Uterus (tissue), 3 donors: ENCODE measurements at regions not wholly inside any gene's neighbourhood (a gene's known extent, or its start where the extent isn't known, plus 50 kb on each side); places are given as distances from the start of the nearest gene placed in this dataset.

Source experiments
- DNase-seq, 2 donors: peaks; one replicate each; pipeline ENCODE4 v3.0.0-alpha.2; 2019 to 2020
- H3K27ac ChIP-seq, 2 donors: fragments of 200-600 bp; sonication (generic); 1 replicate in 1 of 2; 2 replicates in 1 of 2; pipeline ENCODE4 v1.5.1; 2016 to 2018
- H3K27me3 ChIP-seq, 2 donors: fragments of 200-600 bp; sonication (generic); one replicate each; pipeline ENCODE4 v1.5.1; 2018 to 2019; ENCODE audit warnings: control low read depth in 1 of 2
- H3K36me3 ChIP-seq, 2 donors: fragments of 200-600 bp; sonication (generic); one replicate each; pipeline ENCODE4 v1.5.1; 2019; ENCODE audit warnings: control low read depth in 1 of 2
- H3K4me1 ChIP-seq, 2 donors: fragments of 200-600 bp; sonication (generic); one replicate each; pipeline ENCODE4 v1.5.1; 2018 to 2019; ENCODE audit warnings: control low read depth in 1 of 2
- H3K4me3 ChIP-seq, 2 donors: fragments of 200-600 bp; sonication (generic); 1 replicate in 1 of 2; 2 replicates in 1 of 2; pipeline ENCODE4 v1.5.1; 2018 to 2019; ENCODE audit warnings: mild to moderate bottlenecking in 1 of 2
- H3K9me3 ChIP-seq, 2 donors: fragments of 200-600 bp; sonication (generic); one replicate each; pipeline ENCODE4 v1.5.1; 2019; ENCODE audit warnings: control low read depth in 1 of 2
- POLR2A ChIP-seq, 2 donors: fragments of 450-650 bp; IDR thresholded peaks; one replicate each; pipeline ENCODE4 v1.6.1; 2016; ENCODE audit warnings: antibody characterized with exemption in 2 of 2, mild to moderate bottlenecking in 1 of 2, moderate library complexity in 1 of 2
- intact Hi-C: fragments of 100-400 bp; cut with DNase I; formaldehyde crosslinking; loops from one replicate; pipeline ENCODE4 v1.15.1; 2023; ENCODE audit warnings: low total_unique reads
- TF ChIP-seq, protein P1 (sequence below), 4 experiments: fragments of 200-600 bp in 2 of 4; fragments of 450-650 bp in 2 of 4; sonication (generic) in 2 of 4; IDR thresholded peaks; one replicate each; pipeline ENCODE4 v1.5.1; 2016 to 2019; ENCODE audit warnings: antibody characterized with exemption in 4 of 4, mild to moderate bottlenecking in 2 of 4, moderate library complexity in 1 of 4
- donor health status: DM: yes; HTN: yes; CAD: no.

DNA sequence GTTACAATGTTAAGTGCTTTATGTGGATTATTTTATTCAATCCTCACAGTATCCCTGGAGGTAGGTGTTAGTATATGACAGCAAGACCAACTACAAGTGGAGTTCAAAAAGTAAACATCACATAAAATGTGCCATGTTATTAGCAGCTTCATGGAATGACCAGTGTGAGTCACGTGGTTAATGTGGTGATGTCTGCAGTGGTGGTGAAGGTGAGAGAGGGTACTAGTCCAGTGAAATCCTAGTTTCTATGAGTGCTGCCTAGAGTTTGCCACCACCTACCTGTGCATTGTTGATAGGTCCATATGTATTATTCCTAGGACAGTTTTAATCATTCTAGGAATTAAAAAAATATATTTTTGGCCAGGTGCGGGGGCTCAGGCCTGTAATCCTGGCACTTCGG, 865.2 kb upstream of the DDX18 start:
- Histone ChIP-seq H3K27me3 (no peaks in the 10 kb centered on the region), H3K4me1 (no peaks in the 10 kb centered on the region), H3K36me3 (no peaks in the 10 kb centered on the region), H3K9me3 (no peaks in the 10 kb centered on the region), H3K27ac (no peak overlapping the region), H3K4me3 (no peak overlapping the region)
- TF ChIP-seq POLR2A (IDR thresholded peaks at IDR 0.05), result no peak
- TF ChIP-seq, protein P1, sequence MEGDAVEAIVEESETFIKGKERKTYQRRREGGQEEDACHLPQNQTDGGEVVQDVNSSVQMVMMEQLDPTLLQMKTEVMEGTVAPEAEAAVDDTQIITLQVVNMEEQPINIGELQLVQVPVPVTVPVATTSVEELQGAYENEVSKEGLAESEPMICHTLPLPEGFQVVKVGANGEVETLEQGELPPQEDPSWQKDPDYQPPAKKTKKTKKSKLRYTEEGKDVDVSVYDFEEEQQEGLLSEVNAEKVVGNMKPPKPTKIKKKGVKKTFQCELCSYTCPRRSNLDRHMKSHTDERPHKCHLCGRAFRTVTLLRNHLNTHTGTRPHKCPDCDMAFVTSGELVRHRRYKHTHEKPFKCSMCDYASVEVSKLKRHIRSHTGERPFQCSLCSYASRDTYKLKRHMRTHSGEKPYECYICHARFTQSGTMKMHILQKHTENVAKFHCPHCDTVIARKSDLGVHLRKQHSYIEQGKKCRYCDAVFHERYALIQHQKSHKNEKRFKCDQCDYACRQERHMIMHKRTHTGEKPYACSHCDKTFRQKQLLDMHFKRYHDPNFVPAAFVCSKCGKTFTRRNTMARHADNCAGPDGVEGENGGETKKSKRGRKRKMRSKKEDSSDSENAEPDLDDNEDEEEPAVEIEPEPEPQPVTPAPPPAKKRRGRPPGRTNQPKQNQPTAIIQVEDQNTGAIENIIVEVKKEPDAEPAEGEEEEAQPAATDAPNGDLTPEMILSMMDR (IDR thresholded peaks at IDR 0.05), result no peak
- DNase-seq, result no peak
- intact Hi-C loops, result no loop called here

- no peak overlapping the region for H3K27ac ChIP-seq
- no peak for DNase-seq
- intact Hi-C loops, result no loop called here
These were observed 862.2 kb upstream of the DDX18 start for GRCh38 chr2:116952254-116952653.

DNA sequence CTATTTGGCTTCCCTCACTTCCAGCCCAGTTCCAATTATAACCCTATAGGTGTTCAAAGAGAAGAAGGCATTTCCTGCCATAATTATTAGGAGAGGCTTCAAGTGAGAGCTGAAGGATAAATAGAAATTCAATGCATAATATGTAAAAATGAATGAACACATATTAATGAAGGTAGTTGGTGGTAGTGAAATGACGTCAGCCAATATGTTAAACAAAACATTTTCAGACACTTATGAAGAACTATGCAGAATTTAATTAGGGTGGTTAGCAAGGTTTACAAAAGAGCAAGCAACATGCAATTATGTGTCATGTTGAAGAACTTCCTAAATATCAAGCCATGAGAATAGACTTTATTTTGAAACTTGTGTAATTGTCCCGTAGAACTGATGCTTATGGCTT, 858.8 kb upstream of the DDX18 start:
- intact Hi-C loops, result no loop called here
- H3K9me3 ChIP-seq, result no peaks in the 10 kb centered on the region
- no peaks in the 10 kb centered on the region for H3K27me3 ChIP-seq
- DNase-seq, result no peak
- H3K4me3 ChIP-seq, result no peak overlapping the region
- H3K4me1 ChIP-seq, result no peaks in the 10 kb centered on the region
- H3K27ac ChIP-seq, result no peak overlapping the region
- H3K36me3 ChIP-seq, result no peaks in the 10 kb centered on the region
- no peak for TF ChIP-seq POLR2A (IDR thresholded peaks at IDR 0.05)
- TF ChIP-seq, protein P1 (IDR thresholded peaks at IDR 0.05), result no peak

More at GRCh38 chr2:116952254-116952653, 862.2 kb upstream of the DDX18 start:
- TF ChIP-seq, protein P1 (IDR thresholded peaks at IDR 0.05), result no peak
- TF ChIP-seq POLR2A (IDR thresholded peaks at IDR 0.05), result no peak
- no peaks in the 10 kb centered on the region for H3K4me1 ChIP-seq
- no peaks in the 10 kb centered on the region for H3K27me3 ChIP-seq
- H3K4me3 ChIP-seq, result no peak overlapping the region
- H3K36me3 ChIP-seq, result no peaks in the 10 kb centered on the region
- no peaks in the 10 kb centered on the region for H3K9me3 ChIP-seq

GRCh38 chr2:116975608-116976007, 838.9 kb upstream of the DDX18 start:
- no peak for DNase-seq
- Histone ChIP-seq H3K36me3 (no peaks in the 10 kb centered on the region), H3K4me1 (no peaks in the 10 kb centered on the region), H3K27me3 (no peaks in the 10 kb centered on the region), H3K27ac (no peak overlapping the region), H3K9me3 (no peaks in the 10 kb centered on the region), H3K4me3 (no peak overlapping the region)
- TF ChIP-seq, protein P1 (IDR thresholded peaks at IDR 0.05), result no peak
- no peak for TF ChIP-seq POLR2A (IDR thresholded peaks at IDR 0.05)
- intact Hi-C loops, result no loop called here

GRCh38 chr2:116979916-116980764, 834.4 kb upstream of the DDX18 start:
- intact Hi-C loops, result no loop called here
- Histone ChIP-seq H3K27me3 (no peaks in the 10 kb centered on the region), H3K36me3 (no peaks in the 10 kb centered on the region), H3K9me3 (no peaks in the 10 kb centered on the region), H3K4me1 (no peaks in the 10 kb centered on the region), H3K27ac (no peak overlapping the region), H3K4me3 (no peak overlapping the region)
- TF ChIP-seq POLR2A (IDR thresholded peaks at IDR 0.05), result no peak
- TF ChIP-seq, protein P1 (IDR thresholded peaks at IDR 0.05), result no peak
- DNase-seq, result no peak
